NCI-H146 (cell line): ENCODE measurements at regions not wholly inside any gene's neighbourhood (a gene's known extent, or its start where the extent isn't known, plus 50 kb on each side); places are given as distances from the start of the nearest gene placed in this dataset.

Source experiments
- DNase-seq: peaks from one replicate; lab custom pipeline; 2025; lab: John Stamatoyannopoulos, UW

DNA sequence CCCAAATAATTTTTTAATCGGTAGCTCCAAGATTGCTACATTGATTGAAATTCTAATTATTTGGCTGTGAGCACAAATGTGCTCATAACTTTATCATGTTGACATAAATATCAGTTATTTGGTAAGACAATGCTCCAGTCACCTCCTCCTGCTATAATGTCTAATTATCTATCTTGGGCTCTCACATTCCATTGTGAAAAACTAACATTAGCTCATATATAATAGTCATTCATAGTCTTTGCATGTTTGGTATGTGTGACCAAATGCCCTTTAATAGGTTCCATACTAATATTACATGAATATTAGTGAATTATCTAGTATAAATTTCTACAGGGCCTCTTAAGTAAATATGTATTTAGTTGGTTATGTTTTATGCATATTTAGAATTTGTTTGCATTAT is 185.6 kb upstream of the MCHR2 start:
- DNase-seq, result no peak

DNA sequence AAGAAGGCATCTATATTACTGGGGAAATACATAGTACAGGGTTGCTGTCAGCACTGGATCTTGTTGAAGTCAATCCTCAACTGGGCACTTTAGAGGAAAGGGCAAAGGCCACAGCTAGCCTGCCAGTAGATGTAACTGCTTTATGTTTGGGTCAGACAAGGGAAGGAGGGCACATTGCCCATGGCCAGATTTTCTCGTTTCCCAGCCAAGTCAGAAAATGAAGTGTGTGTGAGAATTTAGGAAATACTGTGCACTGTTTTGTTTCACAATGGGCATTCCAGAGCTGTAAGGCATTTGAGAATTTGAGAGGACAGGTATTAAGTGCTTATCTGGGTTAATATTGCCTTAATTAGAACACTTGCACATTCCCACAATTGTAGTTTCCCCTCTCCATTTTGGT is 183.9 kb upstream of the MCHR2 start:
- DNase-seq, result no peak

DNA sequence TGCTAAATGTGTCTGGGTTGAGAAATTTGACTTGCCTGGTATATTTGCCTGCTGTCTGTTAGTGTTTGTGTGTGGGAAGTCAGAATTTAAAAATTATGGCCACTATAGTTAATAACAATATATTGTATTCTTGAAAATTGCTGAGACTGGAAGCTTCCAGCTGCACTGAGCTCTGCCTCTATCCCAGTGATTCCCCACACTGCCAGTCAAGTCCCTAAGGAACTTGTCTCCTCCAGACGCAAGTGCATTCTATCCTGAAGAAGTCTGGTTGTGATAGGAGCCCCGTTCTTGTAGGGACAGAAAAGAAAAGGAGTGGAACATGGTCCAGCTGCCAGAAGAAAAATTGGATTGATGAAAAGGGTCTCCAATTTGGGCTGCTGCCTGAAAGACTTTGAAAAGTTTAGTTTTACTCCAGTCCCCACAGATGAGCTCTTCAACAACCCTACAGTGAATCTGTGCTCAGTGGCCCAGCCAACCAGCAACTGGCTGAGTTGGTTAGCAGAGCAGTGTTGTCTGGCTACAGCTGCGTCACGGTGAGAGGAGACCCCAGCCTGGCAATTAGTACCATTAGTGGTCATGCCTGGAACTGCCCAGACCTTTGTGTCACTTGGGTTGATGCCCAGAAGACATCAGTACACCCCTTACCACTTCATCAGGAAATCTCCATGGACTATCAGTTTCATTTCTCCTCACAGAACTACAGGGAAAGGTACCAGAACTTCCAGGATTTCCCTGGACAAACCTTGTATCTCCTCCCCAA is 183.1 kb upstream of the MCHR2 start:
- no peak for DNase-seq

DNA sequence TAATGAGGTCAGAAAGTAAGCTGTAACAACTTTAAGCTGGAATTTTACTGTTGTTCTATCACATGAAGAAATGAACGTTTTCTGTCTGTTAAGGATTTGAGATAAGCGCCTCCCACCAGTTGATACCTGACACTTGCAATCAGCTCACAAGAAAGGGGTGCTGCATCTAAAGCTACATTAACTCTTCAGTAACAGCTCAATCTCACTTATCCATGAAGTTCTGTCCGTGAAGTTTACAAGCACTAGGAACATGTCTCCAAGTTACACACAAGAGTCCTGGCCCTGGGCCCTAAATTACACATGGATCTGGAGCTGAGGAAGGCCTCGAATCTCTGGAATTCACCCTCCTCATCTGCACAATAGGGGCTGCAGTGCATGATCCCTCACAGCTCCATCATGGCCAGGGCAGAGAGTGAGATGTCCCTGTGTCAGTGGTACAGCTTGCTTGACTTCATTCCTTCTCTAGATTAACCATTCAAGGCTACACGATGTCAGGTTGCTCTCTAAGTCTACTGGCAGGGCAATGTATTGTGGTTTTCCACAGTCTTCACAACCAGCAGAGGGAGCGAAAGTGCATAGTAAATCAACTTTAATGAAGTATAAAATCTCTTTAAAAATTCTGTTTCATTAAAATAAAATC is 182.4 kb upstream of the MCHR2 start:
- no peak for DNase-seq

DNA sequence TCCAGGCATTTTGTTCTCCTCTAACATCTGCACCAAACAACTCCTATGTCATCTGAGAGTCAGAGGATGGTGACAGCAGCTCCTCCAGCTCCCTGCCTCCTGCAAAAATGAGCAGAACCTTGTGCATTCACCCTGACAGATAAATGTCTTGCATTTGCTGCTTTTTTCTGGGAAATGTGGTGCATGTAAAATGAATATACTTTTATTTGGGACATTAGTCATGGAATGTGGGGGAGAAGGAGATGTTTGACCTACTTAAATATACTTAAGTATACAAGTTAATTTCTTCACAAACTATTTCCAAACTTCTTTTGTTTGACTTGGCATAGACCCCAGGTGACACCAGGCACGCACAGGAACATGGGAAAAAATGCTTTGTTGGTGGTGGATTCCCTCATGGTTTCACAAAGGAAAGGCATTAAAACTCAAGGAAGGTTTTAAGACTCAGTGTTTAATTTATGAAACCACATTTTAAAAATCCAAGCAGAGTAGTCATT is 181.8 kb upstream of the MCHR2 start:
- DNase-seq, result no peak

DNA sequence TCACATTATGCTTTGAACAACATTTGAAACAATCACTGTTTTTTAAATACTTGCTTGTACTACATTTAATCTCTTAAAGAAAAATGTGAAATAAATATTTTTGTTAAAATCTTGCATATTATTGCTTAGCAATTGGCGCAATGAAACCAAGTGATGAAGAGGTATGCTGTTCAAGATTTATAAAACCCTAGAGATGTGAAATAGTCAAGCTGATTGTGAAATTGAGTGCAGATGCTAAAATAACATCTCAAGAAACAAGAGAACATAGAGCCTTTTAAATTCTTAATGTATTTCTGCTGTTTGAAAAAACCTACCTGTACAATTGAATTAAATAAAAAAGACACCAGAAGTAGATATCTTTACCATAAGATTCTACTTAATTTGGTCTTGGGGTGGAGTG is 179.2 kb upstream of the MCHR2 start:
- DNase-seq, result no peak

DNA sequence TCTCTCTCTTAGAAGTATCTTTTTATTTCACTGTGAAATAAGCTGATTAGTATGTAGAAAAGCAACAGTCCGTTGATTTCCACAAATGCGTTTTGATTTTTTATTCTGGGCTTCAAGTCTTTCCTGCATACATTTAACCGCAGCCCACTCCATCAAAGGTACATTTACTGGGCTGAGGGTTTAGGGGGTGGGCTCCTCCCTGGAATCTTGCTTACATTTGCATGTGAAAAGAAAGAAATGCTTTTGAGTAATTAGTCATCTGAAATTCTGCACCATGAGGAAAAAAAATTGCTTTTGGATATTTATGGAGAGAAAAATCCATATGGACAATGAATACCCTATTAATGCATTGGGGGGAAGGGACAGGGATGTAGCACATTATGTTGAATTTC is 178.3 kb upstream of the MCHR2 start:
- DNase-seq, result no peak

DNA sequence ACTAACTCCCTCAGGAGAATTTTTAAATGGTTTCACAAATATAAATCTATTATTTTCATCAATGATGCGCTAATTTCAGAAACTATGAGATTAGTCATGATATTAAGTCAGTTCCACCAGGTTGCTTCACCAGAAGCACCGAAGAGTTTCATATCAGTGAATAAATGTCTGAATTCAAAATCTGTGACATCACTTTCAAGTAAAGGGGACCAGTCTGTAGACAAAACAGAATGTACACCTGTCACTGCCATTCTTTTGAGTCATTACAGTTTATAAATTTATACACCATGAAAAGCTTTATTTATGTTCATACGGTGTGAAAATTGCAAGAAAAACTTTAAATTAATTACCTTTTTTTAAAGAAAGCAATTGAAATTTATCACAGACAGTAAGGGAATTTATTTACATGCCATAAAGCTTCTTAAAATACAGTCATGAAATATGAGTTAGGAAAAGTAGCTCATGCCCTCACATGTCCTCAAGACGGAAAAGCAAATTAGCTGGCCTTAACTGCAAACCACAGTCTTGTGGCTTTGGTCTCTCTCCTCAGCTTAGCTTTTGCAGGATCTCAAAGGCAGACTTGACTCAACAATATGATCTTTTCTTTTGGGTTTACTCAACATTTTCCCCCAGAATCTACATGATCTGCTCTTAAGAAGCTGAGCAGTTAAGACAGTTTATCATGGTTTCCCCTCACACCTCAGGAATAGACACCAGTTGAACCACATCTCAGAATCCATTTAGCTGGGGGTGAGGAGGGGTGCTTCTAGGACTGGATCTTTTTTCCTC is 177.7 kb upstream of the MCHR2 start:
- DNase-seq, result no peak

DNA sequence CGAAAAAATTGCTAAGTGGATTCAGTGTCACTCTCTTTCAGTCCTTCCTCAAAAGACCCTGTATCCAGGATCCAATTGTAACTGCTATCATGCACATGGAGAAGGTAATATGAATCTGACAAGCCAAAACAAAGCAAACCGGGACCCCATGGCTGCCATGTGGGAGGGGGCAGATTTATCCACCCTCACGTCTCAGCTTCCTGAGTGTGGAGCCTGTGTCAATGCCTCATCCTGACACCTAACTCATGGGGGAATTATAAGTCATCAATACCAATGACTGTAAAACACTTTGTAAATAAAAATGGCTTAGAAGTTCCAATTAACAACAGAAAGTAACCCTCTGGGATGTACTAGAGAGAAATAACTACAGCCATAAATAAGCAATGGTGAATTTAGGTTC is 174.1 kb upstream of the MCHR2 start:
- no peak for DNase-seq

DNA sequence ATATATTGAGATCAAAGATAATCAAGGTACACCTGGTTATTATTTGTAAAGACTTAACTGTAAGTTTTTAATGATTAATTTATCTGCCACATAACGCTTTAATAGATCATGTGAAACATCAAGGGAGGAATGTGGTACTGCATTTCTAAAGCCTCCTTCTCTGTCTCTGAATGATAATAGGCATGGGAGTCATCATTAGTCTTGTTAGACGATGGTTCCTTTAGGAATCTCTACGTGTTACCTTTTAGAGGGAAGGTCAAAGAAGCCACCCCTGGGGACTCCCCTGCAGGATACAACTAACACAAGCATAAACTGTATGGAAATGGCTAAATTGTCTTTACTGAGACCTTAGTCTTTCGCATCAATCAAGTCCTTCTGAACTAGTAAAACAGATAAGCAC is 173.6 kb upstream of the MCHR2 start:
- DNase-seq, result no peak

DNA sequence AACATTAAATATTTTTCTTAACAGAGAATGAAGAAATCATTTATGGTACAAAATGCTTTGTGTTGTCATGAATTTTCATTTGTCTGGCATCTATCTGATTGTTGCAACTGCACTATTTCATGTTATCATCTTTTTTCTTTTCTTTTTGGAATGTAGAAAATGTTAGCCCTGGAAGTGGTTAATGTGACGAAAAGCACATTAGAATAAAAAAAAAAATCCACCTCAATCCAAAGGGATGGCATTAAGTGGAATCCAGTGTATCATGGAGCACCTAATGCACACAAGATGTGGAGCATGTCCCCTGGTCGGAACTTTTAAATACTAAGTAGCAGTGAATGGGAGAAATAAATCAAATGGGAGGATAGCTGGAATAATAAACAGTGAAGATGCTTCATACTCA is 172.9 kb upstream of the MCHR2 start:
- DNase-seq, result no peak

DNA sequence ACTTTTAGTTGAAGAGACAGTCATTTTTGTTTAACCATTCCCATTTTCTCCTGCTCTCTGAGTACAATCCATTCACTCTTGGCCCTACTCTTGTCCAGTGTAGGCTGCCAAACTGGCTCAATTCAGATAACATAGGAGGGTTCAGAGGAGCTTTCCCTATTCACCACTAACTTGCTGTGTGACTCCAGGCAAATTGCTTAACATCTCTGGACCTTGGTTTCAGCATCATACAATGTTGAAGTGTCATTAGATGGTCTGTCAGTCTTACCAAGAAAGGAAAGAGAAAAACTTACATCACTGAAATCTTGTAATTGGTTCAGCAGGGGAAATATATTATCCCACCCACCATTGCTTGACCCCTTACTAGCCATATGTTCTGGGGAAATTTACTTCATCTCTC is 171.4 kb upstream of the MCHR2 start:
- no peak for DNase-seq

DNA sequence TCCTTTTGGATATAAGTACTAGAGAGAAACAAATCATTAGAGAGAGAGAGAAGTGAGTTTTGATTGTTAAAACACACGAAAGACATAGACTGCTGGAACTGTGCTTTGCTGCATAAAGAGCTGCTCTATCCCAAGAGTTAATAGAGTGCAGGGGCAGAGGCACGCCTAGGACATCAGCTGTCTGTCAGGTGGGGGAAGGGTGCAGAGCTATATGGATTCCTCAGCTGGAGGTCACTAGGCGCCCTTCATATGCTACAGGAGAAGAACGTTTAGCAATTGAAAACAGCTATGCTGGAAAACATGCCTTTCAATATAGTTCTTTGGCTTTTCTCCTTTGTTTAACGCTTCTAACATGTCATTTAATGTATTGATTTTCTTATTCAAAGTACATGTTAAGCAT is 169.0 kb upstream of the MCHR2 start:
- DNase-seq, result no peak

DNA sequence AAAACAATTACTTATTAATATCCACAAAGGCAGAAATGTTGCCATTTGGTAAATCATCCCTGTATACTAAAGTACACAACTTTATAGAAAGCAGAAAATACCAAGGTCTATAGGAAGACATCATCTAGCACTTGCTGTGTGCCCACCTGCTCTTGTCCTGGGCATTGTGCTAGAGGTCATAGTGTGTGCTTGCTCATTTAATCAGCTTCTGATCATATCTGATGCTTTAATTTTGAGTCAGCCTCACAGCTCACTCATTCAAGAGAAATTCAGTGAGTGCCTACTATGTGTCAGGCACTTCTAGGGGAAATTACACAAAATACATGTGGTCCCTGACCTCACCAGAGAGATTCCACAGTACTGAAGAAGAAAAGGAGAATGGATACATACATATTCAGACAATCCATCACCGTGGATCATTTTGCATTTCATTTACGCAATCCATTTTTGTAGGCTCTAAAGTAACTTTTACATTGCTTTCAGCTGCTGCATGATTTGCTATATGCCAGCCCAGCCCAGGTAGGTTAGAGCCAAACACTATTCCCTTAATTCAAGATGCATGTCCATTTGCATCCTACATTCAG is 167.9 kb upstream of the MCHR2 start:
- DNase-seq, result no peak

DNA sequence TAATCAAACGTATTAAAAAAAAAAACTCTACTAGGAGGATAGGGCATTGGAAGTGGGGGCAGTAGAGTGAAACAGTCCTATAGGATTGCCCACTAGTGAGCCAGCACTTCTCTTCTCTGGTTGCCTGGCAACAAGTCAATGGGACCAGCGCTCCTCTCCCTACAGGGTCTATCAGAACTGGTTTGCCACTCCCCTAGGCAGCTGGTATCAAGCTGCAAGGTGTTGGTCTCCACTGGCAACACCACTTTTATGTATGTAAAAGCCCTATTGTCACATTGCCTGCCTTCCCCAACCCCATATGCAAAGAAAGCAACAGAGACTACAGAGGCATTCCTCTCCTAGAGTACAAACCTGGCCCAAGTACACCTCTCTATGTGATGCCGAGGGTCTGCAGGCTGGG is 166.9 kb upstream of the MCHR2 start:
- peak; percentile 38 for DNase-seq

DNA sequence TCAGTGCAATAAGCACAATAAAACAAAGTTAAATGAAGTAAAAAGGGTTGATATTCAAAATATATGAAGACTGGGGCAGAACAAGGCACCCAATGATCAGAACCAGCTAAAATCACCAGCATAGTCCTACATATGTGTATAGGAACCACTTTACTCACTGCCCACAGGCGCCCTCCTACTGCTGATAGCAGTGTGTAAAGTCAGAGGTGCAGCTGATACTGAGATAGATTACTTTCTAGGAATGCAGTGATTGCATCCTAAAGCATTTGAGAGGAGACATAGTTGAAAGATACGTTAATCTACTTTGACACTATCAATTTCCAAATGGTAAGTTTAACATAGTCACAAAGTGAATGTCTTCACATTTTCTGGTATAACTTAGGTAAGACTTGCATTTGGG is 161.1 kb upstream of the MCHR2 start:
- no peak for DNase-seq

DNA sequence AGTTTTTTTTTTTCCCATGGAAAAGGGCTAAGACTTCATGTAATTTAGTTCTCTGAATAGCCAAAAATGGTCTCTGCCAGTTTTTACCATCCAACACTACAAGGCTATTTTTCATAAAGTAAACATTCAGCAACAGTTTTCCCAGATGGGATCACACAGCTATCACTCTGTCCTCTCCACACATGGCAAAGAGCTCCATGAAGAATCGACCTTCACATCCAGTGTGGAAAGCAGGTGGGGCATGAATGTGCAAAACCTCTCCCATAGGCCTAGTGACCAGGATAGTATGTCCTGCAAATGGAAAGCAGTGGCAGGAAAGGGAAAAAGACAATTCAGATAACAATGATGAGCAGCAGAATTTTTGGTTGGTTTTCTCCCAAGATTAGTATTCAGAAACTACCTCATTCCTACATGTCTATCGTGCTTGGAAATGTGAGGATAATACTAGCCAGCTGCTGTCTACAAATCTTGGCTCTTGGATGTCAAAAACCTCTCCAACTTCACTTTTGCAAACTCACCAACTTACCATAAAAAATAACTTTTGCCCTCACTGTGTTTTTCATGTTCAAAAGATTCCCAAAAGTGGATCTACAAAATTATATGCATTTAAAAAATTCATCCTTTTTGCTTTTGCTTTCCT is 159.7 kb upstream of the MCHR2 start:
- no peak for DNase-seq

DNA sequence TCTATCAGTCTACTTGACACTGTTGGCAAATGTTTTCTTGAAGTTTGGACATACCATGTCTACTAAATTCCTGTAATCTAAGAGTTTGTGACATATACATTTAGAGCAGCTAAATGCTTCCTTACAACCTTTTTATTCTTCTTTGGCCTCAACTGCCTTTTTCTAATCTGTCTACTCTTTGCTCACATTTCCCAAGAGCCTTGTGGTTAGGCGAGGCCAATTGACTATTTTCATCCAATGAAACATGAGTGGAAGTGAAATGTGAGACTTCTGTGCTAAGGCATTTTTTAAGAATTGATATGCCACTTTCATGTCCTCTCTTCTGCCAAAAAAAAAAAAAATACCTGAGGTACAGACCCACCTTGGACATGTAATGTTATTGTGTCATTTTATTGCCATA is 158.2 kb upstream of the MCHR2 start:
- DNase-seq, result no peak

DNA sequence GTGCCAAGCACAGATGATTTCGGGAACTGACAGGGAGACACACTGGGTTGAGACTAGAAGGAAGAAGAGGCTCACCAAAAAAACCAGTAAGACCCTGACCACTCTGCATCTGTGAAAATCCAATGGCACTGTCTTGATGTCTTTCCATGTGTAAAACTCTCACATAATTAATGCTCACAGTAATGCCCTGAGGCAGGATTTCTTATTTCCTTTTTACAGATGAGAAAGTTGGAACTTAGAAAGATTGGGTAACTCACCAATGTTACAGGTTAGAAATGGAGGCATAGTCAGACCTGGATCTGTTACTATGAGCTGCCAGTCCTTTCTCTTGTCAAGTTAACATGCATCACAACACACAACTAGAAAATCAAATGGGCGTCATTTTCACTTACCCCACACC is 151.0 kb upstream of the MCHR2 start:
- DNase-seq, result no peak

DNA sequence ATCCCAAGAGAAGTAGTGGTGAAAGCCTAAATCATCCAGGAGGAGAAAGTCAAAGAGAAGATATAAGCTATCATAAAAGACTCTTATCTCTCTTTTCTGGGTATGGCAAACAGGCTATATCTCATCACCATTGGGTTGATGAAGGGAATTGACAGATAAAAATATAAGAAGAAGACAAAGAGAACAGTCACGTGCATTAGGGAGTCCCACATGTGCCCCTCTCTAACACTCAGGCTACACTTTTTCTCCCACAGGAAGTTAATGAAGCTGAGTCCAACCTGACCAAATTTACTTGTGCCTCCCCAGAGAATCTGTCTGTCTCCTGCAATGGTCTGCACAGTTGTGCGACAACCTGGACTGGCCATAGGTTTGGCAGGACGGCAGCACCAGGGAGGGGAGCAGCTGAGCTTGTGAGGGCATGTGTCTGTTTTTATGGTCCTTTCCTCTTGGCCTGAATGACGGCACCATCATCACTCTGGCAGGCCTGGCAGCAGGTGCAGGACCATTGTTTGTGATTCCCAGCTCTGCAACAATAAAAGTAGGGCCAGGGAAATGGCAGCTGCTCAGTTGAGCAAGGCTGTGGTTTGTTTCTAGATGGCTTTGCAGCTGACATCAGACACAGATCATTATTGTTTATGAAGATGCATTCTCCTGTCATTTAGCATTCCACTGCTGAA is 144.5 kb upstream of the MCHR2 start:
- peak; percentile 81 for DNase-seq

DNA sequence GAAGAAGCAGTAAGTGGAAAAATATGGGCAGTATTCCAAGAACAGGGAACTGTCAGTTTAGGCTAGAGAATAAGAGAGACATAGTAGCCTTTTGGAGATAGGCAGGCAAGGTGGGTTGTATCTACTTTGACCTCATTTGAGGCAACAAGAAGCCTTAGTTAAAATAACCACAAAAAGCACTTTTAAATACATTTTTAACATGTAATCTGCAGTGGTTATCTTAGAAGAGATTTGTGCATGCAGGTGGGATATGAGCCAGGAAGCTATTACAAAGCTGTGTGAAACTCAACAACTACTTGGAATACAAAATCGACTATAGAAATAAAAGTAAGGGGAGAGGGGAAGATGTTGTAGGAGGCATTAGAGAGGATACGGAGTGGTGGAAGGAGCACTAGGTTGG is 143.7 kb upstream of the MCHR2 start:
- DNase-seq, result no peak

DNA sequence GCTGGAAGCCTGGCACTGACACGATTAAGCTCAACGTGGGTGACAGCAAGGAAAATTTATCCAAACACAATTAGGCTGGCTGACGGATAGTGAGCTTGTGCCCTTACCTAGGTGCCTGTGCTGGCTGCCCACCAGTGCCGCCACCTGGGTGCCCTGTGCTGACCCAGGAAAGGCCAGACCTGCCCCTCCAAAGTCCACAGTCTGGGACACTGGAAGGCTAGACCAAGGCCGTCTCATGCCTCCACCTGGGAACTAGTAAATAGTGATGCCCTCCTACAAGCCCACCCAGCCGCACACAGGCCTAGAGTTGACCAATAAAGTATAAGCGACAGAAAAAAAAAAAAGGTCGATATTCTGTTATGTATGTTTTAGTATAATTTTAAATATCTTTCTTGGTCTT is 142.6 kb upstream of the MCHR2 start:
- no peak for DNase-seq
